Subcutaneous abdominal adipose tissue (tissue), 5 donors: ENCODE measurements at regions not wholly inside any gene's neighbourhood (a gene's known extent, or its start where the extent isn't known, plus 50 kb on each side); places are given as distances from the start of the nearest gene placed in this dataset.

Experiments used
- H3K27ac ChIP-seq: one replicate; pipeline ENCODE4 v1.7.0; 2013; ENCODE audit warnings: low read depth, mild to moderate bottlenecking, inconsistent platforms, low read length, moderate library complexity
- H3K27me3 ChIP-seq, 5 donors: one replicate each; pipeline ENCODE4 v1.7.0; 2013; ENCODE audit warnings: low read length in 5 of 5, inconsistent platforms in 1 of 5; ENCODE audit not compliant: control insufficient read depth in 5 of 5, insufficient read depth in 4 of 5
- H3K36me3 ChIP-seq, 5 donors: one replicate each; pipeline ENCODE4 v1.7.0; 2013; ENCODE audit warnings: low read length in 5 of 5; ENCODE audit not compliant: control insufficient read depth in 5 of 5, insufficient read depth in 5 of 5
- H3K4me1 ChIP-seq, 5 donors: one replicate each; pipeline ENCODE4 v1.7.0; 2013; ENCODE audit warnings: low read length in 5 of 5, mild to moderate bottlenecking in 3 of 5, moderate library complexity in 1 of 5; ENCODE audit not compliant: control insufficient read depth in 5 of 5, insufficient read depth in 5 of 5
- H3K4me3 ChIP-seq, 5 donors: one replicate each; pipeline ENCODE4 v1.7.0; 2013; ENCODE audit warnings: low read length in 5 of 5, low read depth in 1 of 5
- H3K9ac ChIP-seq, 5 donors: one replicate each; pipeline ENCODE4 v1.7.0; 2013; ENCODE audit warnings: low read length in 5 of 5, mild to moderate bottlenecking in 4 of 5, moderate library complexity in 3 of 5
- H3K9me3 ChIP-seq, 5 donors: one replicate each; pipeline ENCODE4 v1.7.0; 2013; ENCODE audit warnings: low read length in 5 of 5; ENCODE audit not compliant: control insufficient read depth in 5 of 5
- donor health status: healthy.
- donor health status: healthy.
- donor health status: healthy.
- donor health status: healthy.
- donor health status: healthy.

DNA sequence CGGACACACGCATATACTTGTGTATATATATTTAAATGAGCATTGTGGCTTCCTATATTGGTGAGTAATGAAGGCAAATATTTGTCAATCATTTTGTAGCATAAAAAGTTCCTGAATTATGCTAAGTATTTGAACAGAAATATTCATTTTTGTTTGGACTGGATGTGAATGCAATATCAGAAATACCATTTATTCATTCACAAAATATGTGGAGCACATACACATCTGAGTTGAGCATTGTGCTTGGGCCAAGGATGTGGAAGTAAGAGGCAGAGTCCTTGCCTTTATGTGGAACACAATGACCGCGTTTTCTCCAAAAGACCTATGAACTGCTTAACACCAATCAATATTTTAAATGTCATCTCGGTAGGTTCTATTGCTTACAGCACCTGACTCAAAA is 1086.5 kb downstream of the NR2F1-AS1 start:
- H3K4me1 ChIP-seq = no peaks in the 10 kb centered on the region
- H3K9me3 ChIP-seq = no peaks in the 10 kb centered on the region
- H3K9ac ChIP-seq = no peak overlapping the region
- no peak overlapping the region for H3K4me3 ChIP-seq
- no peaks in the 10 kb centered on the region for H3K27me3 ChIP-seq
- H3K36me3 ChIP-seq = no peaks in the 10 kb centered on the region
- H3K27ac ChIP-seq = no peak overlapping the region

DNA sequence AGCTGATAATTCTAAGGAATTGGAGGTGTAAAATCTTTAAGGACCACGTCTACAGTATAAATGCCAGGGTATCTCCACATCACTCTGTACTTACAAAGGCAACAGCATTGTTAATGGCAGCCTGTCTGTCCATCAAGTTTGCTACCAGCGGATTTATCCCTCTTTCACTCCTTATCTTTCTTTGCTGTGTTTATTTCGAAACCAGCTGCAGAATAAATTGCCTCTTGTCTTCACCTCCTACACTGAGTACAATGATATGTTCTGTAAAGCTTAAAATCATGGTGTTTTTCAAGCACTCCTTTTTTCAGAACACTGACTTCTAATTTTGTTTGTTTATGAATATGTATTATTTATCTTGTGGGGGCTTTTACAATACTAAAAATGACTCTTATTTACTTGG is 1088.1 kb downstream of the NR2F1-AS1 start:
- Histone ChIP-seq H3K27ac (no peak overlapping the region), H3K4me3 (no peak overlapping the region), H3K9ac (no peak overlapping the region), H3K4me1 (no peaks in the 10 kb centered on the region), H3K9me3 (no peaks in the 10 kb centered on the region), H3K36me3 (no peaks in the 10 kb centered on the region), H3K27me3 (no peaks in the 10 kb centered on the region)

DNA sequence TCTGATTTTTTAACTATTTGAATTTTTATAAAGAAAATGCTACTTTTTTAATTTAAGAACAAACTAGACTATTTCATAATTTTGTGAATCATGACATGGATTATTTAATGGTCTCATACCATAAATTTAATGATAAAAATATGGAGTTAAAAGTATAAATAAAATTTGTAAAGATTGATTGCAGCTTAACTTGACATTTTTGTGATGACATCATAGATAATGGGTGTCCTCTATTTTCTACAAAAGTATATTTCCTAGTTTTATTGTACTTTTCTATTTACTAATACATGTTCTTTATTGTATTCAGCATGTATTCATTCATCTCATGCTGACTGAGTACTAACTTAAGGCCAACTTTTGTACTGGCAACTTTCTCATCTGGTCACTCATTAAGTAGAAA is 1096.5 kb downstream of the NR2F1-AS1 start:
- Histone ChIP-seq H3K27me3 (no peaks in the 10 kb centered on the region), H3K36me3 (no peaks in the 10 kb centered on the region), H3K9ac (no peak overlapping the region), H3K9me3 (no peaks in the 10 kb centered on the region), H3K27ac (no peak overlapping the region), H3K4me3 (no peak overlapping the region), H3K4me1 (no peaks in the 10 kb centered on the region)

DNA sequence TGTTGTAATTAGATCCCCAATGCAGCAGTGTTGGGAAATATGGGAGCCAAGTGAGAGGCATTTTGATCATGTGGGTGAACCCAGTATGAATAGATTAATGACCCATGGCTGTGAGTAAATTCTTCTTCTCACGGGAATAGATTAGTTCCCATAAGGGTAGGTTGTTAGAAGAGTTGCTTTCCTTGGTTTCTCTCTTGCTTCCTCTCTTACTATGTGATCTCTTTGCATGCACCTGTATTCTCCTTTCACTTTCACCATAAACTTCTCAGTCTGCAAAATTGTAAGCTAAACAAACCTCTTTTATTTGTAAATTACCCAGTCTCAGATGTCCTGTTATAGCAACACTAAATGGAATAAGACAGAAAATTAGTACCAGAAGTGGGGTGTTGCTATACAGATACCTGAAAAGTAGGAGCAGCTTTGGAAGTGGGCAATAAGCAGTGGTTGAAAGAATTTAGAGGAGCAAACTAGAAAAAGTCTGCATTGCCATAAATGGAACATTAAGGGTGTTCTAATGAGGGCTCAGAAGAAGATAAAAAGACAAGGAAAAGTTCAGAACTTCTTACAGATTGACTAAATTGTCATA is 1090.0 kb upstream of the ARRDC3 start:
- no peak overlapping the region for H3K4me3 ChIP-seq
- H3K4me1 ChIP-seq = no peaks in the 10 kb centered on the region
- H3K27me3 ChIP-seq = no peaks in the 10 kb centered on the region
- H3K9me3 ChIP-seq = peaks cover 0 to 20% (median 10%) of the 10 kb centered on the region in 5 donors
- no peaks in the 10 kb centered on the region for H3K36me3 ChIP-seq
- no peak overlapping the region for H3K27ac ChIP-seq
- H3K9ac ChIP-seq = no peak overlapping the region

DNA sequence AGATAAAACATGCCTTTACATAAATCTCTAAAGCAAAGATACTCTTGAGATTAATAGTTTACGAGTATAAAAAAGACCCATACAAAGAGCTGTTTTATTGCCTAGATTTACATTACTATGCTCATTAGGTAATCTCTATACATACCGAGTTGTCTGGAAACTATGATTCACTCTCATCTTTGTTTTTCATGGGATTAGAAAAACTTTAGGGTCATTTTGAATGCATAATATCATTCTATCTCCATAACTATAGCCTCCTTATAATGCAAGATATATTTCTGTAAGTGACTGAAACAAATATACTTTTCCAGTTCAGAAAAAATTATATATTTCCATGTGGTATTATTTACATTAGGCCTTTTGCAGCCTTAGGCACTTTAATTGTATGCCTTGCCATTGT is 1088.7 kb upstream of the ARRDC3 start:
- no peak overlapping the region for H3K27ac ChIP-seq
- no peaks in the 10 kb centered on the region for H3K27me3 ChIP-seq
- no peaks in the 10 kb centered on the region for H3K36me3 ChIP-seq
- no peak overlapping the region for H3K4me3 ChIP-seq
- no peaks in the 10 kb centered on the region for H3K4me1 ChIP-seq
- peaks cover 0 to 20% (median 10%) of the 10 kb centered on the region in 5 donors for H3K9me3 ChIP-seq
- H3K9ac ChIP-seq = no peak overlapping the region

DNA sequence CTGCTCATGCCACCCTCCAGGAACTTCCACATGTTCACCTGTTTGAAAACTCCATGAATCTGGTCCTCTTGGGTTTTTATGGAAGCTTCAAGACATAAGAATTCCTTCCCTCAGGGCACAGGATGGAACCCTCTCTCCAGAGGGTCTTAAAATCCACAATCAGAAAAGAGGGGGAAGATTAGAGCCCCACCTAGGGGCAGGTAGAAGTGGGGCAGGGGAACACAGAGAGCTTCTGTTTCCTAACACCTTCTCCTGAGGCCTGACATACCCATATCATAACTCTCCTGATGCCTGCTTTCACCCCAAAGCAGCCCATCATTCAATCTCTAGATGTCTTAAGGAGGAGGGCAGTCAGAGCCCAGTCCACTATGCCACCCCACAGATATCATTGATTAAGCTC is 1087.7 kb upstream of the ARRDC3 start:
- Histone ChIP-seq H3K27me3 (no peaks in the 10 kb centered on the region), H3K36me3 (no peaks in the 10 kb centered on the region), H3K4me1 (no peaks in the 10 kb centered on the region), H3K9ac (no peak overlapping the region), H3K27ac (no peak overlapping the region), H3K9me3 (peaks cover 0 to 20% (median 10%) of the 10 kb centered on the region in 5 donors), H3K4me3 (no peak overlapping the region)

DNA sequence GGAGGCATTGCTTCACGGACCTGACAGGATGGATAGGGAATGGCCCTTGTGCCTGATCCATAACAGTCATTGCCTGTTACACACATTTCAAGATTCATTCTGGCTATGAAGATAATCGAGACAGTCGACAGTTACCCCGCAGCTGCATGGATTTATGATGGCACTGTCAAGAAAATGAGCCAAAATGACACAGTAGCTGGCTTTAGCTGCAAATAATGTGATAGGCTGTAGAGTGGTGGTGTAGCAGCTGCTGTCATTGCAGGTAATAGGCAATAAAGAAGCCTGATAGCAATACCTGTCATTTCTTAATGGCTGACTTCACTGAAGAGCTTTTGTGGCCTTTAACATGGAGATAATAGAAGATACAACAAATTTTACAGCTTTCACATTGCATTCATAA is 1085.2 kb upstream of the ARRDC3 start:
- Histone ChIP-seq H3K9me3 (peaks cover 0 to 9% (median 6%) of the 10 kb centered on the region in 5 donors), H3K27ac (no peak overlapping the region), H3K36me3 (no peaks in the 10 kb centered on the region), H3K4me3 (no peak overlapping the region), H3K9ac (no peak overlapping the region), H3K4me1 (no peaks in the 10 kb centered on the region), H3K27me3 (no peaks in the 10 kb centered on the region)

DNA sequence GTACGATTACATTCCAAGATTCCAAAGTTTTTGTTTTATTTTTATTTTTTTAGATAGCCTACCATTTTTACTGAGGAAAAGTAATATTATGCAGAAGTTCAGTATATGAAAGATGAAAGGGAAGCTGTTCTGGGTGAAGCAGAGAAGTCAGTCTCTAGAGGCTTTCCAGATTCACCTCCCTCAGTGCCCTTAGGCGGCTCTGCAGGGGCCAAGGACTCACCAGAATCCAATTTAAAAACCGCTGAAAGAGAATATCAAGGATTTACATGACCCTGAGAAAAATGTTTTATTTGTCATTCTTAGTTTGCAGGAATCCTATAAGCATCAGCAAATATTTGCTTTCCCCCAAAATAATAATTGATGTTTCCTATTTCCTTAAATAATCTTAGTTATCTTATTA is 1084.6 kb upstream of the ARRDC3 start:
- no peaks in the 10 kb centered on the region for H3K4me1 ChIP-seq
- no peak overlapping the region for H3K27ac ChIP-seq
- no peaks in the 10 kb centered on the region for H3K36me3 ChIP-seq
- peaks cover 0 to 3% (median under 1%) of the 10 kb centered on the region in 5 donors for H3K9me3 ChIP-seq
- H3K4me3 ChIP-seq = no peak overlapping the region
- H3K9ac ChIP-seq = no peak overlapping the region
- no peaks in the 10 kb centered on the region for H3K27me3 ChIP-seq

DNA sequence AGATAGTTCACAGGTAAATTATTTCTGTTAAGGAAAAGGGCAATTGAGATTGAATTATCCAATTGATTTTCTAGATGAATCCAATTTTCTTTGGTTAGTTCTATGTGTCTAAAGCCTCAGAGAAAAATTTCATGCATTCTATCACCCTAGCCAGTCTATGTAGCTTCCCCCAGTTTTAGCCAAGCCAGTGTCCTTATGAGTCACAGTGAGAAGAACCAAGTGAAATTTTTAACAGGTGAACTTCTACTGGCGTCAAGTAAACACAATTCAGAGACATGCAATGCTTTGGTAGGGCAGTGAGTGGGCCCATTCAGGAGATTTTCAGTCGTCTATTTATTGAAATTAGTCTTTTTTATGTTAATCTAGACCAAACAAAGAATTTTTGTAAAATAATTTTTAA is 1077.4 kb upstream of the ARRDC3 start:
- no peak overlapping the region for H3K4me3 ChIP-seq
- no peaks in the 10 kb centered on the region for H3K27me3 ChIP-seq
- no peaks in the 10 kb centered on the region for H3K4me1 ChIP-seq
- no peaks in the 10 kb centered on the region for H3K9me3 ChIP-seq
- no peak overlapping the region for H3K27ac ChIP-seq
- no peaks in the 10 kb centered on the region for H3K36me3 ChIP-seq
- H3K9ac ChIP-seq = no peak overlapping the region

DNA sequence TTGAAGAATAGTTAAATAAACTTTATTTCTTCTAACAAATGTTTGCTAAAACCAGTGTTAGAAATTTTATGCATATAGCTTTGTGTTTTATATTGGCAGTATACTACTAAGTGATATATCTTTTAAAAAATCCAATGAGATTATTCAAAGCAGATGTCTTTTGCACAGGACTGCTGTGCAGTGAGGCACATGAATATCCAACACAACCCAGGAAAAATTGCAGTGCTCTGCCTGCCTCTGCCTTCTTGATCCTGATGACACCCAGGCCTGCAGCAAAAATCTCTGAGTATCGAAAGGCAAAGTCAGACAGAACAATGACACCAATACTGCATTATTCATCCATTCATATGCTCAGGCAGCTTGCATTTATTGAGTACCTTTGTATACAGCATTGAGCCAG is 1076.5 kb upstream of the ARRDC3 start:
- Histone ChIP-seq H3K27me3 (no peaks in the 10 kb centered on the region), H3K4me1 (no peaks in the 10 kb centered on the region), H3K27ac (no peak overlapping the region), H3K4me3 (no peak overlapping the region), H3K36me3 (no peaks in the 10 kb centered on the region), H3K9me3 (no peaks in the 10 kb centered on the region), H3K9ac (no peak overlapping the region)

DNA sequence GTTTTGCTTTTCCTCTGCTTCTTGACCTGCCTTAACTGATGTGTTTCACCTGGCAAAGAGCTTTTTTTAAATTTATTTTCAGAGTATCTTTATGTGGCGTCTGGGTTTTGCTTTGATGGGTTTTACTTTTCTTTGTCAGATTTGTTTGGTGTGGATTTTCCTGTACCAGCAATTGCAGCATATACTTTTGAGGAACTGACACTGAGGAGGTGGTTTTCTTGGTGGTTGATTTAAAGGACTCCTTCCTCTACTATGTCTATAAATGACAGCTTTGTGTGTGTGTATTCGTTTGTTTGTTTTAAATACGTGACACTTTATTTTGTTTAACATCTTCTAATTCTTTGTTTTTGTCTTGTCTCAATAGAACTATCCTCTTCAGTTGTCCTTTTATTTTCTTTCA is 1071.9 kb upstream of the ARRDC3 start:
- H3K4me1 ChIP-seq = no peaks in the 10 kb centered on the region
- H3K27me3 ChIP-seq = no peaks in the 10 kb centered on the region
- no peaks in the 10 kb centered on the region for H3K36me3 ChIP-seq
- H3K4me3 ChIP-seq = no peak overlapping the region
- H3K27ac ChIP-seq = no peak overlapping the region
- no peaks in the 10 kb centered on the region for H3K9me3 ChIP-seq
- H3K9ac ChIP-seq = no peak overlapping the region
